ENCODE measurements at regions not wholly inside any gene's neighbourhood (a gene's known extent, or its start where the extent isn't known, plus 50 kb on each side); places are given as distances from the start of the nearest gene placed in this dataset.

GRCh38 chr13:27329210-27329609, 58.6 kb downstream of the RASL11A start:
- no peak for TF ChIP-seq CTCF (CRISPR knock-in tag; IDR thresholded peaks at IDR 0.05)
- no peak for TF ChIP-seq CBX2 (IDR thresholded peaks at IDR 0.05; ENCODE audit: low read depth, low read length)
- no peak for TF ChIP-seq CBX2 (CRISPR knock-in tag; IDR thresholded peaks at IDR 0.05; ENCODE audit: low read depth)
- TF ChIP-seq MIER3 (CRISPR knock-in tag; IDR thresholded peaks at IDR 0.05; ENCODE audit: borderline replicate concordance), result no peak
- TF ChIP-seq PCBP2 (optimal IDR thresholded peaks at IDR 0.05; ENCODE audit: low read depth, low read length, poor library complexity, severe bottlenecking), result no peak
- no peak for TF ChIP-seq CREB1 (IDR thresholded peaks at IDR 0.05)
- no peak for TF ChIP-seq CREB1 (CRISPR knock-in tag; IDR thresholded peaks at IDR 0.05)
- no peak for TF ChIP-seq CC2D1A (CRISPR knock-in tag; IDR thresholded peaks at IDR 0.05)
- no peak for TF ChIP-seq EZH2 (conservative IDR thresholded peaks at IDR 0.05; ENCODE audit: low read depth, low read length)
- TF ChIP-seq CHD4 (IDR thresholded peaks at IDR 0.05; ENCODE audit: borderline replicate concordance, low read length), result no peak
- no peak for TF ChIP-seq AHDC1 (CRISPR knock-in tag; IDR thresholded peaks at IDR 0.05; ENCODE audit: borderline replicate concordance)
